OCI-LY1 (cell line): ENCODE measurements at regions not wholly inside any gene's neighbourhood (a gene's known extent, or its start where the extent isn't known, plus 50 kb on each side); places are given as distances from the start of the nearest gene placed in this dataset.

ENCODE experiments used
- EZH2 ChIP-seq: fragments of 200-600 bp; sonication (generic), shearing (Covaris generic); IDR thresholded peaks from 2 replicates; pipeline ENCODE4 v1.8.0; 2017; ENCODE audit warnings: borderline replicate concordance, mixed run types, mild to moderate bottlenecking, antibody characterized with exemption, low read length, moderate library complexity, mixed read lengths
- TF ChIP-seq, protein P1 (sequence below): fragments of 200-600 bp; sonication (generic), shearing (Covaris generic); IDR thresholded peaks from 2 replicates; pipeline ENCODE4 v1.5.1; 2017; ENCODE audit warnings: mild to moderate bottlenecking, antibody characterized with exemption, low read length, moderate library complexity, mixed read lengths

DNA sequence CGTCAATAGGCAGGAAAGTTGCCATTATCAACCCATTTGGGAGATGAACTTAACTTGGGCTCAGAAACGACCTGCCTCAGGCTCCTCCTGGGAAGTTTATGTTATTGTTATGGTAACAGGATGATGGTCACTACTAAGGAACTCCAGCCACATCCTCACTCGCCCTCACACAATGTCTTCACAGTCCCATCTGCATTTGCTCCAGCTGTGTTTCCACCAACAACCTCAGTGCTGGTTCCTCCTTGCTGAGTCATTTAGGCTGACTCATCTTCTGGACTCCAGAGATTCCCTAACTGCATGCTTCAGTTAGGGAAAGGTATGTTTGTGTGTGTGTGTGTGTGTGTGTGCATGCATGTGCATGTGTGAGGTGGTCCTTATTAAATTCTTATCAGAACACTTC, 293.4 kb upstream of the BOD1L1 start:
- TF ChIP-seq, protein P1, sequence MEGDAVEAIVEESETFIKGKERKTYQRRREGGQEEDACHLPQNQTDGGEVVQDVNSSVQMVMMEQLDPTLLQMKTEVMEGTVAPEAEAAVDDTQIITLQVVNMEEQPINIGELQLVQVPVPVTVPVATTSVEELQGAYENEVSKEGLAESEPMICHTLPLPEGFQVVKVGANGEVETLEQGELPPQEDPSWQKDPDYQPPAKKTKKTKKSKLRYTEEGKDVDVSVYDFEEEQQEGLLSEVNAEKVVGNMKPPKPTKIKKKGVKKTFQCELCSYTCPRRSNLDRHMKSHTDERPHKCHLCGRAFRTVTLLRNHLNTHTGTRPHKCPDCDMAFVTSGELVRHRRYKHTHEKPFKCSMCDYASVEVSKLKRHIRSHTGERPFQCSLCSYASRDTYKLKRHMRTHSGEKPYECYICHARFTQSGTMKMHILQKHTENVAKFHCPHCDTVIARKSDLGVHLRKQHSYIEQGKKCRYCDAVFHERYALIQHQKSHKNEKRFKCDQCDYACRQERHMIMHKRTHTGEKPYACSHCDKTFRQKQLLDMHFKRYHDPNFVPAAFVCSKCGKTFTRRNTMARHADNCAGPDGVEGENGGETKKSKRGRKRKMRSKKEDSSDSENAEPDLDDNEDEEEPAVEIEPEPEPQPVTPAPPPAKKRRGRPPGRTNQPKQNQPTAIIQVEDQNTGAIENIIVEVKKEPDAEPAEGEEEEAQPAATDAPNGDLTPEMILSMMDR: no peak
- TF ChIP-seq EZH2: no peak
